ENCODE measurements at regions not wholly inside any gene's neighbourhood (a gene's known extent, or its start where the extent isn't known, plus 50 kb on each side); places are given as distances from the start of the nearest gene placed in this dataset.

DNA sequence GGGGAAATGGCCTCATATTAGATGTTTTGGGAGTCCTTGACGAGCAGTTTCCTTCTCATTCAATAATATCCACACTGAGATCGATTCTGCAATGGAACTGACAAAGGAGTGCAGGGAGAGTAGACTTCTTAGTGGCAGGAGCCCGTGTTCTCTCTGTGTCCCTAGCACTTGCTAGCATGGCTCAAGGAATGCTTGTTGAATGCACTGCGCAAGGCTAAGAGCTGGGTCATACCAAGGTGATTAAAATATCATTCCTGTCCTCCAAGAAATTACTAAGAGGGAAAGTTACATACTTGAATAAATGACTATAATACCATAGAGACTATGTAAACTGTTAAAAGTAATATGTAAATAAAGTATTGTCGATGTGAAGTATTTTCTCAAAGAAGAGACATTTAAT lies 630.1 kb downstream of the IRX1 start:
- no peak for TF ChIP-seq SP1 (IDR thresholded peaks at IDR 0.05)
- no peak for TF ChIP-seq SUZ12 (IDR thresholded peaks at IDR 0.05)
- TF ChIP-seq TARDBP (IDR thresholded peaks at IDR 0.05), result no peak
- no peak for TF ChIP-seq L3MBTL2 (conservative IDR thresholded peaks at IDR 0.05)
- no peak for TF ChIP-seq LEF1 (IDR thresholded peaks at IDR 0.05; ENCODE audit: borderline replicate concordance)
- TF ChIP-seq FOXA1 (IDR thresholded peaks at IDR 0.05), result no peak

All from HEK293T (cell line).